Fibroblast of lung (primary cell): ENCODE measurements at regions not wholly inside any gene's neighbourhood (a gene's known extent, or its start where the extent isn't known, plus 50 kb on each side); places are given as distances from the start of the nearest gene placed in this dataset.

Experiments
- DNase-seq, 2 donors: peaks; one replicate each; pipeline versions ENCODE4 v3.0.0 to v3.0.0-alpha.2; 2010; ENCODE audit warnings: low read depth in 2 of 2
- H2AFZ ChIP-seq: 2 replicates; pipeline ENCODE4 v1.5.1; 2012; ENCODE audit warnings: low read length, control low read depth, inconsistent platforms
- H3K27ac ChIP-seq: 2 replicates; pipeline ENCODE4 v1.5.1; 2011; ENCODE audit warnings: low read length, control low read depth; ENCODE audit not compliant: insufficient read depth
- H3K27me3 ChIP-seq: 2 replicates; pipeline ENCODE4 v1.5.1; 2011; ENCODE audit warnings: mild to moderate bottlenecking, low read length; ENCODE audit not compliant: control insufficient read depth, insufficient read depth
- H3K36me3 ChIP-seq: 2 replicates; pipeline ENCODE4 v1.5.1; 2011; ENCODE audit warnings: low read length; ENCODE audit not compliant: control insufficient read depth, insufficient read depth
- H3K4me1 ChIP-seq: 2 replicates; pipeline ENCODE4 v1.5.1; 2011; ENCODE audit warnings: low read length; ENCODE audit not compliant: control insufficient read depth, insufficient read depth; ENCODE audit errors: extremely low read depth
- H3K4me2 ChIP-seq: 2 replicates; pipeline ENCODE4 v1.5.1; 2011; ENCODE audit warnings: low read length, control low read depth; ENCODE audit not compliant: insufficient read depth; ENCODE audit errors: extremely low read depth
- H3K4me3 ChIP-seq, 4 experiments: fragments of 200-600 bp in 1 of 4; sonication (generic) in 1 of 4; replicated peaks in 1 of 4; 2 replicates each; pipeline ENCODE4 v1.5.1; 2011 to 2016; ENCODE audit warnings: low read length in 4 of 4, low read depth in 3 of 4, mild to moderate bottlenecking in 3 of 4, control low read depth in 2 of 4, inconsistent platforms in 1 of 4, mixed read lengths in 1 of 4; ENCODE audit not compliant: insufficient read depth in 1 of 4; ENCODE audit errors: control extremely low read depth in 1 of 4
- H3K79me2 ChIP-seq: 2 replicates; pipeline ENCODE4 v1.5.1; 2012; ENCODE audit warnings: mild to moderate bottlenecking, low read length, inconsistent platforms; ENCODE audit not compliant: control insufficient read depth, insufficient read depth
- H3K9ac ChIP-seq: 2 replicates; pipeline ENCODE4 v1.5.1; 2011; ENCODE audit warnings: mild to moderate bottlenecking, low read length, control low read depth; ENCODE audit not compliant: insufficient read depth
- H3K9me3 ChIP-seq: 2 replicates; pipeline ENCODE4 v1.5.1; 2012; ENCODE audit warnings: low read depth, low read length; ENCODE audit not compliant: control insufficient read depth, insufficient read depth
- H4K20me1 ChIP-seq: 2 replicates; pipeline ENCODE4 v1.5.1; 2011; ENCODE audit warnings: low read length; ENCODE audit not compliant: control insufficient read depth, insufficient read depth; ENCODE audit errors: extremely low read depth
- CTCF ChIP-seq, 2 donors: IDR thresholded peaks in 1 of 2; conservative IDR thresholded peaks in 1 of 2; 1 replicate in 1 of 2; 2 replicates in 1 of 2; pipeline ENCODE4 v1.5.1; 2011 to 2012; ENCODE audit warnings: low read length in 2 of 2, control low read depth in 1 of 2, inconsistent platforms in 1 of 2, low read depth in 1 of 2, mild to moderate bottlenecking in 1 of 2
- EZH2 ChIP-seq: IDR thresholded peaks from 2 replicates; pipeline ENCODE4 v1.5.1; 2012; ENCODE audit warnings: low read length, control low read depth, mild to moderate bottlenecking; ENCODE audit errors: missing control alignments

- TF ChIP-seq EZH2: no peak
- TF ChIP-seq CTCF (conservative IDR thresholded peaks at IDR 0.05 in 1 of 2, IDR thresholded peaks at IDR 0.05 in 1 of 2; ENCODE audit: low read depth in 1 of 2, low read length in 2 of 2): no peak
- no peaks in the 10 kb centered on the region for H3K79me2 ChIP-seq
- DNase-seq: no peak
- no peak overlapping the region for H3K27ac ChIP-seq
- H4K20me1 ChIP-seq: no peaks in the 10 kb centered on the region
- no peak overlapping the region for H3K4me3 ChIP-seq
- H3K9me3 ChIP-seq: no peaks in the 10 kb centered on the region
- no peak overlapping the region for H2AFZ ChIP-seq
- H3K4me2 ChIP-seq: no peak overlapping the region
- no peaks in the 10 kb centered on the region for H3K4me1 ChIP-seq
- no peaks in the 10 kb centered on the region for H3K36me3 ChIP-seq
- no peak overlapping the region for H3K9ac ChIP-seq
- H3K27me3 ChIP-seq: no peaks in the 10 kb centered on the region
Measured at GRCh38 chr12:125922330-125922729, 857.1 kb downstream of the AACS start.

GRCh38 chr12:125936502-125936901 is 871.3 kb downstream of the AACS start:
- no peak overlapping the region for H3K4me3 ChIP-seq
- no peaks in the 10 kb centered on the region for H4K20me1 ChIP-seq
- no peaks in the 10 kb centered on the region for H3K4me1 ChIP-seq
- H3K27ac ChIP-seq: no peak overlapping the region
- no peak overlapping the region for H3K4me2 ChIP-seq
- H3K36me3 ChIP-seq: no peaks in the 10 kb centered on the region
- no peak overlapping the region for H2AFZ ChIP-seq
- TF ChIP-seq EZH2 (no peak), CTCF (conservative IDR thresholded peaks at IDR 0.05 in 1 of 2, IDR thresholded peaks at IDR 0.05 in 1 of 2; ENCODE audit: low read depth in 1 of 2, low read length in 2 of 2) (no peak)
- H3K9ac ChIP-seq: no peak overlapping the region
- H3K79me2 ChIP-seq: no peaks in the 10 kb centered on the region
- no peaks in the 10 kb centered on the region for H3K27me3 ChIP-seq
- no peak for DNase-seq
- no peaks in the 10 kb centered on the region for H3K9me3 ChIP-seq

- no peak overlapping the region for H3K27ac ChIP-seq
Measured at GRCh38 chr12:125944446-125944845, 879.2 kb downstream of the AACS start.

More at GRCh38 chr12:125944446-125944845, 879.2 kb downstream of the AACS start:
- H2AFZ ChIP-seq: no peak overlapping the region
- H3K9me3 ChIP-seq: no peaks in the 10 kb centered on the region
- H3K4me3 ChIP-seq: no peak overlapping the region
- no peak overlapping the region for H3K9ac ChIP-seq
- H3K79me2 ChIP-seq: no peaks in the 10 kb centered on the region
- no peak overlapping the region for H3K4me2 ChIP-seq
- H4K20me1 ChIP-seq: no peaks in the 10 kb centered on the region
- H3K27me3 ChIP-seq: no peaks in the 10 kb centered on the region
- no peaks in the 10 kb centered on the region for H3K36me3 ChIP-seq
- no peaks in the 10 kb centered on the region for H3K4me1 ChIP-seq
- peak in 1 of 2 donors; percentile 1 for DNase-seq
- TF ChIP-seq CTCF (conservative IDR thresholded peaks at IDR 0.05 in 1 of 2, IDR thresholded peaks at IDR 0.05 in 1 of 2; ENCODE audit: low read depth in 1 of 2, low read length in 2 of 2): no peak
- TF ChIP-seq EZH2: no peak
